A172 (cell line): ENCODE measurements at regions not wholly inside any gene's neighbourhood (a gene's known extent, or its start where the extent isn't known, plus 50 kb on each side); places are given as distances from the start of the nearest gene placed in this dataset.
A peak's percentile ranks its signal among the peaks of the same experiment; 100 is the strongest.

Source experiments
- DNase-seq: peaks from one replicate; pipeline ENCODE4 v3.0.0-alpha.2; 2015; ENCODE audit warnings: low spot score

- no peak for DNase-seq
These were observed 57.3 kb downstream of the KCNA4 start for GRCh38 chr11:29959488-29959887.

- no peak for DNase-seq
These were observed 59.4 kb downstream of the KCNA4 start for GRCh38 chr11:29957431-29957830.

- no peak for DNase-seq
These were observed 60.7 kb downstream of the KCNA4 start for GRCh38 chr11:29956076-29956556.

GRCh38 chr11:29943347-29943746 is 73.5 kb downstream of the KCNA4 start:
- DNase-seq = no peak

GRCh38 chr11:29937526-29937925 is 79.3 kb downstream of the KCNA4 start:
- DNase-seq = peak; percentile 18

- no peak for DNase-seq
These were observed 82.7 kb downstream of the KCNA4 start for GRCh38 chr11:29934115-29934638.

GRCh38 chr11:29916040-29916439 is 100.8 kb downstream of the KCNA4 start:
- no peak for DNase-seq

- DNase-seq = peak; percentile 6
These were observed 102.5 kb downstream of the KCNA4 start for GRCh38 chr11:29914203-29914930.

GRCh38 chr11:29913352-29913751 is 103.5 kb downstream of the KCNA4 start:
- DNase-seq = peak; percentile 16

- DNase-seq = no peak
These were observed 116.4 kb downstream of the KCNA4 start for GRCh38 chr11:29900382-29900781.

GRCh38 chr11:29879560-29879959 is 137.3 kb downstream of the KCNA4 start:
- DNase-seq = no peak

GRCh38 chr11:29876192-29876591 is 140.6 kb downstream of the KCNA4 start:
- DNase-seq = no peak

- no peak for DNase-seq
These were observed 169.6 kb downstream of the KCNA4 start for GRCh38 chr11:29847219-29847618.

GRCh38 chr11:29844701-29845379 is 172.0 kb downstream of the KCNA4 start:
- DNase-seq = no peak

- DNase-seq = no peak
These were observed 172.8 kb downstream of the KCNA4 start for GRCh38 chr11:29844031-29844430.

GRCh38 chr11:29842061-29842460 is 174.8 kb downstream of the KCNA4 start:
- DNase-seq = no peak

GRCh38 chr11:29826878-29827277 is 190.0 kb downstream of the KCNA4 start:
- DNase-seq = no peak

GRCh38 chr11:29816359-29816758 is 200.5 kb downstream of the KCNA4 start:
- DNase-seq = no peak

- no peak for DNase-seq
These were observed 207.7 kb downstream of the KCNA4 start for GRCh38 chr11:29809121-29809520.

GRCh38 chr11:29802522-29802921 is 214.3 kb downstream of the KCNA4 start:
- DNase-seq = no peak

- DNase-seq = no peak
These were observed 215.3 kb downstream of the KCNA4 start for GRCh38 chr11:29801561-29801960.

GRCh38 chr11:29786092-29786491 is 230.7 kb downstream of the KCNA4 start:
- no peak for DNase-seq

- DNase-seq = no peak
These were observed 233.3 kb downstream of the KCNA4 start for GRCh38 chr11:29783506-29783905.
